ENCODE measurements at regions not wholly inside any gene's neighbourhood (a gene's known extent, or its start where the extent isn't known, plus 50 kb on each side); places are given as distances from the start of the nearest gene placed in this dataset.
A peak's percentile ranks its signal among the peaks of the same experiment; 100 is the strongest.

DNA sequence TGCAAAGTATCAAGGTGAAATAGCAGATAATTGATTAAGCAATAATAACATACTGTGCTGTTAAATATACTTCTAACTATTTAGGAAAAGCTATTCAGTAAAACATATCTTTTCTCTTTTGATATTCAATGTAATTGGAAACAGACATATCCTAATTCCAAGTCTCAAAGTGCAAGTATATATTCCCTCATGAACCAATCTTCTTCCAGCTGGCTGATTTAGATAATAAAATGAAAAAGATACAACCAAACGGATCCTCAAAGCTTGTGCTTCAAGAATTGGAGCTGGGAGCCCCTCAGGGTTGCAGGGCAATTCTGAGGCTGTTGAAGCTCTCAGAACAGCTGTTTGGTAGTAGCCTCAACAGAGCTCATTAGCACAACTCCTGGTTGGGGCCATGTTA is 236.6 kb downstream of the ZIC1 start (continued):
- TF ChIP-seq, protein P1, sequence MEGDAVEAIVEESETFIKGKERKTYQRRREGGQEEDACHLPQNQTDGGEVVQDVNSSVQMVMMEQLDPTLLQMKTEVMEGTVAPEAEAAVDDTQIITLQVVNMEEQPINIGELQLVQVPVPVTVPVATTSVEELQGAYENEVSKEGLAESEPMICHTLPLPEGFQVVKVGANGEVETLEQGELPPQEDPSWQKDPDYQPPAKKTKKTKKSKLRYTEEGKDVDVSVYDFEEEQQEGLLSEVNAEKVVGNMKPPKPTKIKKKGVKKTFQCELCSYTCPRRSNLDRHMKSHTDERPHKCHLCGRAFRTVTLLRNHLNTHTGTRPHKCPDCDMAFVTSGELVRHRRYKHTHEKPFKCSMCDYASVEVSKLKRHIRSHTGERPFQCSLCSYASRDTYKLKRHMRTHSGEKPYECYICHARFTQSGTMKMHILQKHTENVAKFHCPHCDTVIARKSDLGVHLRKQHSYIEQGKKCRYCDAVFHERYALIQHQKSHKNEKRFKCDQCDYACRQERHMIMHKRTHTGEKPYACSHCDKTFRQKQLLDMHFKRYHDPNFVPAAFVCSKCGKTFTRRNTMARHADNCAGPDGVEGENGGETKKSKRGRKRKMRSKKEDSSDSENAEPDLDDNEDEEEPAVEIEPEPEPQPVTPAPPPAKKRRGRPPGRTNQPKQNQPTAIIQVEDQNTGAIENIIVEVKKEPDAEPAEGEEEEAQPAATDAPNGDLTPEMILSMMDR (conservative IDR thresholded peaks at IDR 0.05; ENCODE audit: low read depth in 2 of 2), result no peak
- TF ChIP-seq NANOG (IDR thresholded peaks at IDR 0.05; ENCODE audit: borderline replicate concordance) (no peak), EZH2phosphoT487 (IDR thresholded peaks at IDR 0.05; ENCODE audit: unreplicated experiment) (no peak)

GRCh38 chr3:147649475-147649874 is 240.3 kb downstream of the ZIC1 start:
- H3K27me3 Mint-ChIP-seq (ENCODE audit: insufficient read depth, low read depth, poor library complexity), result no peaks in the 10 kb centered on the region
- peak; percentile 23 for DNase-seq (ENCODE audit: low spot score)
- TF ChIP-seq STAT1 (IDR thresholded peaks at IDR 0.05; ENCODE audit: unreplicated experiment) (no peak), JUNB (IDR thresholded peaks at IDR 0.05; ENCODE audit: unreplicated experiment) (no peak), ZNF331 (CRISPR knock-in tag; IDR thresholded peaks at IDR 0.05; ENCODE audit: low read depth) (no peak), EZH2phosphoT487 (IDR thresholded peaks at IDR 0.05; ENCODE audit: unreplicated experiment) (no peak), EZH2 (IDR thresholded peaks at IDR 0.05; ENCODE audit: low read depth, unreplicated experiment) (no peak), NANOG (IDR thresholded peaks at IDR 0.05; ENCODE audit: borderline replicate concordance) (no peak), ETS1 (IDR thresholded peaks at IDR 0.05) (no peak)
- TF ChIP-seq, protein P2, sequence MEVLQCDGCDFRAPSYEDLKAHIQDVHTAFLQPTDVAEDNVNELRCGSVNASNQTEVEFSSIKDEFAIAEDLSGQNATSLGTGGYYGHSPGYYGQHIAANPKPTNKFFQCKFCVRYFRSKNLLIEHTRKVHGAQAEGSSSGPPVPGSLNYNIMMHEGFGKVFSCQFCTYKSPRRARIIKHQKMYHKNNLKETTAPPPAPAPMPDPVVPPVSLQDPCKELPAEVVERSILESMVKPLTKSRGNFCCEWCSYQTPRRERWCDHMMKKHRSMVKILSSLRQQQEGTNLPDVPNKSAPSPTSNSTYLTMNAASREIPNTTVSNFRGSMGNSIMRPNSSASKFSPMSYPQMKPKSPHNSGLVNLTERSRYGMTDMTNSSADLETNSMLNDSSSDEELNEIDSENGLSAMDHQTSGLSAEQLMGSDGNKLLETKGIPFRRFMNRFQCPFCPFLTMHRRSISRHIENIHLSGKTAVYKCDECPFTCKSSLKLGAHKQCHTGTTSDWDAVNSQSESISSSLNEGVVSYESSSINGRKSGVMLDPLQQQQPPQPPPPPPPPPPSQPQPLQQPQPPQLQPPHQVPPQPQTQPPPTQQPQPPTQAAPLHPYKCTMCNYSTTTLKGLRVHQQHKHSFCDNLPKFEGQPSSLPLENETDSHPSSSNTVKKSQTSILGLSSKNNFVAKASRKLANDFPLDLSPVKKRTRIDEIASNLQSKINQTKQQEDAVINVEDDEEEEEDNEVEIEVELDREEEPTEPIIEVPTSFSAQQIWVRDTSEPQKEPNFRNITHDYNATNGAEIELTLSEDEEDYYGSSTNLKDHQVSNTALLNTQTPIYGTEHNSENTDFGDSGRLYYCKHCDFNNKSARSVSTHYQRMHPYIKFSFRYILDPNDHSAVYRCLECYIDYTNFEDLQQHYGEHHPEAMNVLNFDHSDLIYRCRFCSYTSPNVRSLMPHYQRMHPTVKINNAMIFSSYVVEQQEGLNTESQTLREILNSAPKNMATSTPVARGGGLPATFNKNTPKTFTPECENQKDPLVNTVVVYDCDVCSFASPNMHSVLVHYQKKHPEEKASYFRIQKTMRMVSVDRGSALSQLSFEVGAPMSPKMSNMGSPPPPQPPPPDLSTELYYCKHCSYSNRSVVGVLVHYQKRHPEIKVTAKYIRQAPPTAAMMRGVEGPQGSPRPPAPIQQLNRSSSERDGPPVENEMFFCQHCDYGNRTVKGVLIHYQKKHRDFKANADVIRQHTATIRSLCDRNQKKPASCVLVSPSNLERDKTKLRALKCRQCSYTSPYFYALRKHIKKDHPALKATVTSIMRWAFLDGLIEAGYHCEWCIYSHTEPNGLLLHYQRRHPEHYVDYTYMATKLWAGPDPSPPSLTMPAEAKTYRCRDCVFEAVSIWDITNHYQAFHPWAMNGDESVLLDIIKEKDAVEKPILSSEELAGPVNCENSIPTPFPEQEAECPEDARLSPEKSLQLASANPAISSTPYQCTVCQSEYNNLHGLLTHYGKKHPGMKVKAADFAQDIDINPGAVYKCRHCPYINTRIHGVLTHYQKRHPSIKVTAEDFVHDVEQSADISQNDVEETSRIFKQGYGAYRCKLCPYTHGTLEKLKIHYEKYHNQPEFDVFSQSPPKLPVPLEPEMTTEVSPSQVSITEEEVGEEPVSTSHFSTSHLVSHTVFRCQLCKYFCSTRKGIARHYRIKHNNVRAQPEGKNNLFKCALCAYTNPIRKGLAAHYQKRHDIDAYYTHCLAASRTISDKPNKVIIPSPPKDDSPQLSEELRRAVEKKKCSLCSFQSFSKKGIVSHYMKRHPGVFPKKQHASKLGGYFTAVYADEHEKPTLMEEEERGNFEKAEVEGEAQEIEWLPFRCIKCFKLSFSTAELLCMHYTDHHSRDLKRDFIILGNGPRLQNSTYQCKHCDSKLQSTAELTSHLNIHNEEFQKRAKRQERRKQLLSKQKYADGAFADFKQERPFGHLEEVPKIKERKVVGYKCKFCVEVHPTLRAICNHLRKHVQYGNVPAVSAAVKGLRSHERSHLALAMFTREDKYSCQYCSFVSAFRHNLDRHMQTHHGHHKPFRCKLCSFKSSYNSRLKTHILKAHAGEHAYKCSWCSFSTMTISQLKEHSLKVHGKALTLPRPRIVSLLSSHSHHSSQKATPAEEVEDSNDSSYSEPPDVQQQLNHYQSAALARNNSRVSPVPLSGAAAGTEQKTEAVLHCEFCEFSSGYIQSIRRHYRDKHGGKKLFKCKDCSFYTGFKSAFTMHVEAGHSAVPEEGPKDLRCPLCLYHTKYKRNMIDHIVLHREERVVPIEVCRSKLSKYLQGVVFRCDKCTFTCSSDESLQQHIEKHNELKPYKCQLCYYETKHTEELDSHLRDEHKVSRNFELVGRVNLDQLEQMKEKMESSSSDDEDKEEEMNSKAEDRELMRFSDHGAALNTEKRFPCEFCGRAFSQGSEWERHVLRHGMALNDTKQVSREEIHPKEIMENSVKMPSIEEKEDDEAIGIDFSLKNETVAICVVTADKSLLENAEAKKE (CRISPR knock-in tag; IDR thresholded peaks at IDR 0.05), result no peak
- TF ChIP-seq, protein P3, sequence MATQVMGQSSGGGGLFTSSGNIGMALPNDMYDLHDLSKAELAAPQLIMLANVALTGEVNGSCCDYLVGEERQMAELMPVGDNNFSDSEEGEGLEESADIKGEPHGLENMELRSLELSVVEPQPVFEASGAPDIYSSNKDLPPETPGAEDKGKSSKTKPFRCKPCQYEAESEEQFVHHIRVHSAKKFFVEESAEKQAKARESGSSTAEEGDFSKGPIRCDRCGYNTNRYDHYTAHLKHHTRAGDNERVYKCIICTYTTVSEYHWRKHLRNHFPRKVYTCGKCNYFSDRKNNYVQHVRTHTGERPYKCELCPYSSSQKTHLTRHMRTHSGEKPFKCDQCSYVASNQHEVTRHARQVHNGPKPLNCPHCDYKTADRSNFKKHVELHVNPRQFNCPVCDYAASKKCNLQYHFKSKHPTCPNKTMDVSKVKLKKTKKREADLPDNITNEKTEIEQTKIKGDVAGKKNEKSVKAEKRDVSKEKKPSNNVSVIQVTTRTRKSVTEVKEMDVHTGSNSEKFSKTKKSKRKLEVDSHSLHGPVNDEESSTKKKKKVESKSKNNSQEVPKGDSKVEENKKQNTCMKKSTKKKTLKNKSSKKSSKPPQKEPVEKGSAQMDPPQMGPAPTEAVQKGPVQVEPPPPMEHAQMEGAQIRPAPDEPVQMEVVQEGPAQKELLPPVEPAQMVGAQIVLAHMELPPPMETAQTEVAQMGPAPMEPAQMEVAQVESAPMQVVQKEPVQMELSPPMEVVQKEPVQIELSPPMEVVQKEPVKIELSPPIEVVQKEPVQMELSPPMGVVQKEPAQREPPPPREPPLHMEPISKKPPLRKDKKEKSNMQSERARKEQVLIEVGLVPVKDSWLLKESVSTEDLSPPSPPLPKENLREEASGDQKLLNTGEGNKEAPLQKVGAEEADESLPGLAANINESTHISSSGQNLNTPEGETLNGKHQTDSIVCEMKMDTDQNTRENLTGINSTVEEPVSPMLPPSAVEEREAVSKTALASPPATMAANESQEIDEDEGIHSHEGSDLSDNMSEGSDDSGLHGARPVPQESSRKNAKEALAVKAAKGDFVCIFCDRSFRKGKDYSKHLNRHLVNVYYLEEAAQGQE (IDR thresholded peaks at IDR 0.05; ENCODE audit: unreplicated experiment), result no peak
- TF ChIP-seq, protein P1 (conservative IDR thresholded peaks at IDR 0.05; ENCODE audit: low read depth in 2 of 2), result no peak

More at GRCh38 chr3:147649475-147649874, 240.3 kb downstream of the ZIC1 start:
- Histone ChIP-seq H2AFZ (no peak overlapping the region), H3K27ac (ENCODE audit: low read depth) (no peak overlapping the region), H3K4me1 (ENCODE audit: insufficient read depth) (no peaks in the 10 kb centered on the region), H3F3A (replicated peaks; ENCODE audit: low read depth) (no peaks in the 10 kb centered on the region), H3K36me3 (ENCODE audit: insufficient read depth) (no peaks in the 10 kb centered on the region), H3K4me2 (no peak overlapping the region), H3K9me2 (ENCODE audit: insufficient read depth) (no peaks in the 10 kb centered on the region), H3K4me3 (no peak overlapping the region), H4K20me1 (replicated peaks; ENCODE audit: insufficient read depth) (no peaks in the 10 kb centered on the region), H3K27me3 (ENCODE audit: insufficient read depth) (no peaks in the 10 kb centered on the region), H3K79me2 (replicated peaks; ENCODE audit: insufficient read depth) (no peaks in the 10 kb centered on the region)
- H3K36me3 Mint-ChIP-seq (ENCODE audit: low read depth), result no peaks in the 10 kb centered on the region
- no peak overlapping the region for H3K27ac Mint-ChIP-seq
- H3K4me1 Mint-ChIP-seq, result no peaks in the 10 kb centered on the region
- ATAC-seq, result peak; percentile 72
- H3K9me3 Mint-ChIP-seq, result no peaks in the 10 kb centered on the region
- no peak overlapping the region for H3K4me3 Mint-ChIP-seq

Data from GM23338 (cell line).